GM20000 (cell line): ENCODE measurements at regions not wholly inside any gene's neighbourhood (a gene's known extent, or its start where the extent isn't known, plus 50 kb on each side); places are given as distances from the start of the nearest gene placed in this dataset.

ENCODE experiments used
- DNase-seq: peaks from one replicate; pipeline ENCODE4 v3.0.0; 2012; ENCODE audit warnings: low spot score
- CTCF ChIP-seq: IDR thresholded peaks from 2 replicates; pipeline ENCODE4 v1.5.1; 2012; ENCODE audit warnings: mild to moderate bottlenecking, control low read depth; ENCODE audit errors: extremely low read depth, missing control alignments

GRCh38 chr7:106433377-106433776 lies 148.6 kb upstream of the NAMPT start:
- DNase-seq = no peak

DNA sequence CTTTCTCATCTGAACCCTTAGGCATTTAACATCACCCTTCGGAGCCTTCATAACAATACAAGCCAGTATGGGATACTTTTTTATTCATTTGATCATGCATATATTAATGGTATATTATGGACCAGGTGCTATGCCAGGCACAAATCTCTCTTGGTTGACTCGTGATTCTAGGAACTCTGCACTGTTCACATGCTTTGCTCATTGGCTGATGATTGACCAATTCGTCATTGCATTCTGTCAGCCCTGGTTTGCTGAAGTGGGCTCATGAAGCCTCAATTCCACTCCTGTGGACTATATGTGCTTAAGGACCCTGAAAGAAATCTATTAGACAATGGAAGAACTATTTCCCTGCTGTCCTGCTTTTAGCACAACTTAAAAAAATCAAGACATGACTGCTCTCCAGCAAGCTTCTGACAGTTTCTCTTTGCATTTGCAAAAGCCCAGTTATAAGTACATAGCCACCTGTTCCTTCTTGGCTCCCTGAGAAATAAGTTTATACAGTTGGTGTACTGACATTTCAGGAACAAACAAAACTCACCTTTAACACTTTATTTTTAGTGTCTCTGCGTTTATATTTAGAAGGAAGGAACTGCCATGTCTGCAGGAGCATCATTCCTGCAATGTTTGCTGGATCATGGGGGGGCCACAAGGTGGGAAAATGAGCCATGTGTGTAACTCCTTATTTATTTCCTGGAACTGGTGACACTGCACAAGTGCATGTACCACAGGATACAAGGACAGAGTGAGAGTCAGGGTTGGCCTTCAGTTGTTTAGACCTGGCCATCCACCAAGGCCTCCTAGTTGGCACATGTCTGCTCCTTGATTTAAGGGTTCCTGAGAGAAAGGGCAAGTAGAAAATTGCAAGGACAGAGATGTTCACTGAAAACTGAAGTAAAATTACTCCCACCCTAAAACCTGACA lies 146.0 kb upstream of the NAMPT start:
- no peak for TF ChIP-seq CTCF
- no peak for DNase-seq

More at GRCh38 chr7:106433377-106433776, 148.6 kb upstream of the NAMPT start:
- no peak for TF ChIP-seq CTCF

DNA sequence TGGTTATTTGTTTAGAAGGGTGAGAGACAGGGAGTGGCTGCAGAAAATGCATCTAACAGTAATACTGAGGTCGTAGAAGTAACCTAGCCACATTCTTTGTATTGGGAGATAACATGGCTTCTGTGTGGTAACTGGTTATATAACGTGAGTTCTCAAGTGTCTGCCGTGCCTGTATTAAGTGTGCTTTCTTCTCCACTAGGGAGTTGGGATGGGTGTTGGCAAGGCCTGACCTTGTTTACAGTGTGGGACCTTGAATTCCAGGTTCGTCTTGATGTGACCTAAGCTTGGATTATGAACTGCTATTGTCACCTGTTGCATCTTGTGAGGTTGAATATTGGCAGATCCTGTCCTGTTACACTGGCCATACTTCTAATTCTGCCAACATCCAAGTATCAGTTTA lies 145.3 kb upstream of the NAMPT start:
- TF ChIP-seq CTCF = no peak
- DNase-seq = no peak

GRCh38 chr7:106426803-106427202 lies 142.0 kb upstream of the NAMPT start:
- TF ChIP-seq CTCF = no peak
- no peak for DNase-seq

- TF ChIP-seq CTCF = no peak
- peak; percentile 72 for DNase-seq
Observed at GRCh38 chr7:106425017-106425719, 140.4 kb upstream of the NAMPT start.

DNA sequence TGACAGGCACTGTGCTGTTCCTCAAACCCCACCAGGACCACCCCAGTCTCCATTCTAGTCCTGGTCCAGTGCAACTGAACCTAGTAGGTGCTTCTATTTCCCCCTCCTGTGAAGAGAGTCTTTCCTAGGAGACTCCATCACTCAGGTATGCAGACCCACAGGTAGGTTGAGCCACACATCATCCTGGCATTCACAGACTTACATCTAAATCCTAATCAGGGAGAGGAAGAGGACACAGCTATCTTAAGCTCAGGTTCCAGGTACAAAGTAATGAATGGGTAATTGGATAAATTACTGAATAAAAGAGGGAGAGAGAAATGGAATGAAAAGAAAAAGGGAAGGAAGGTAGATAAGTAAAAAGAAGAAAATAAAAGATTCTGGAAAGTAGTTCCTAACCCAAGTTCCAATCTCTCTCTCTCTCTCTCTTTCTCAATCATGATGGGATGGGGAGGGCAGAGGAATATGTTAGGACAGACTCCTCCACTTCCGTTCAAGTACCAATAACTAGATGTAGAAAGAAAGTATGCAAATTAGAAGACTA lies 139.8 kb upstream of the NAMPT start:
- no peak for TF ChIP-seq CTCF
- DNase-seq = no peak
